VCaP (cell line): ENCODE measurements at regions not wholly inside any gene's neighbourhood (a gene's known extent, or its start where the extent isn't known, plus 50 kb on each side); places are given as distances from the start of the nearest gene placed in this dataset.

ENCODE experiments used
- H3K27ac ChIP-seq: fragments of 450-650 bp; 2 replicates; pipeline ENCODE4 v1.5.1; 2017
- CTCF ChIP-seq: fragments of 450-650 bp; conservative IDR thresholded peaks from 2 replicates; pipeline ENCODE4 v1.5.1; 2017; ENCODE audit warnings: mild to moderate bottlenecking, moderate library complexity

- no peak for TF ChIP-seq CTCF
- H3K27ac ChIP-seq: no peak overlapping the region
These were observed 89.8 kb upstream of the SMIM21 start for GRCh38 chr18:75517286-75517685.

GRCh38 chr18:75507636-75508035, 80.1 kb upstream of the SMIM21 start:
- H3K27ac ChIP-seq: no peak overlapping the region
- no peak for TF ChIP-seq CTCF

- no peak overlapping the region for H3K27ac ChIP-seq
- no peak for TF ChIP-seq CTCF
These were observed 79.4 kb upstream of the SMIM21 start for GRCh38 chr18:75506913-75507312.

- H3K27ac ChIP-seq: no peak overlapping the region
- no peak for TF ChIP-seq CTCF
These were observed 77.0 kb upstream of the SMIM21 start for GRCh38 chr18:75504469-75504868.

- no peak for TF ChIP-seq CTCF
- H3K27ac ChIP-seq: no peak overlapping the region
These were observed 76.1 kb upstream of the SMIM21 start for GRCh38 chr18:75503615-75504014.

GRCh38 chr18:75502286-75502685, 74.8 kb upstream of the SMIM21 start:
- H3K27ac ChIP-seq: no peak overlapping the region
- TF ChIP-seq CTCF: no peak

GRCh38 chr18:75500545-75500944, 73.0 kb upstream of the SMIM21 start:
- no peak overlapping the region for H3K27ac ChIP-seq
- no peak for TF ChIP-seq CTCF
